Gastrocnemius medialis (tissue), 4 donors: ENCODE measurements at regions not wholly inside any gene's neighbourhood (a gene's known extent, or its start where the extent isn't known, plus 50 kb on each side); places are given as distances from the start of the nearest gene placed in this dataset.

Experiments
- POLR2A ChIP-seq, 2 donors: fragments of 450-650 bp; IDR thresholded peaks; one replicate each; pipeline ENCODE4 v1.6.1; 2017; ENCODE audit warnings: antibody characterized with exemption in 2 of 2, mild to moderate bottlenecking in 2 of 2, moderate library complexity in 2 of 2
- TF ChIP-seq, protein P1 (sequence below), 5 experiments: fragments of 450-650 bp in 3 of 5; fragments of 200-600 bp in 2 of 5; sonication (generic) in 2 of 5; IDR thresholded peaks in 4 of 5; conservative IDR thresholded peaks in 1 of 5; 1 replicate in 4 of 5; 2 replicates in 1 of 5; pipeline ENCODE4 v1.5.1; 2016 to 2019; ENCODE audit warnings: antibody characterized with exemption in 5 of 5, mild to moderate bottlenecking in 3 of 5, moderate library complexity in 3 of 5

DNA sequence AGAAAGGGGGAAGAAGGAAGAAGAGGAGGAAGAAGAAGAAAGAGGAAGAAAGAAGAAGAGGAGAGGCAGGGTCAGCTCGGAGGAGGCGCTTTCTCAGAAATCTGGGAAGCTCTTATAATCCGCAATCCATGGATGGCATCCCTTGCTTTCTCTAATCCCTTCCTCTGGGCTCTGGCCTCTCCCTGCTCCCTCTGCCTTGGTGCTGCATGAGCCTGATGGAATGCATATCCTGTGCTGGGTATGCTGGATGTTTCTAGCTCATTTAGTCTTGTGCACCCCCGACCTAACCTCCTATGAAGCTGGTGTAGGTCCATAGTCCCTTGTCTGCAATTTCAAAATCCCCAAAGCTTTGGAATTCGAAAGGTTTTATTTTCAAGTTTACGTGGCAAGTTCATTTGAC, 94.2 kb upstream of the MYL2 start:
- TF ChIP-seq, protein P1, sequence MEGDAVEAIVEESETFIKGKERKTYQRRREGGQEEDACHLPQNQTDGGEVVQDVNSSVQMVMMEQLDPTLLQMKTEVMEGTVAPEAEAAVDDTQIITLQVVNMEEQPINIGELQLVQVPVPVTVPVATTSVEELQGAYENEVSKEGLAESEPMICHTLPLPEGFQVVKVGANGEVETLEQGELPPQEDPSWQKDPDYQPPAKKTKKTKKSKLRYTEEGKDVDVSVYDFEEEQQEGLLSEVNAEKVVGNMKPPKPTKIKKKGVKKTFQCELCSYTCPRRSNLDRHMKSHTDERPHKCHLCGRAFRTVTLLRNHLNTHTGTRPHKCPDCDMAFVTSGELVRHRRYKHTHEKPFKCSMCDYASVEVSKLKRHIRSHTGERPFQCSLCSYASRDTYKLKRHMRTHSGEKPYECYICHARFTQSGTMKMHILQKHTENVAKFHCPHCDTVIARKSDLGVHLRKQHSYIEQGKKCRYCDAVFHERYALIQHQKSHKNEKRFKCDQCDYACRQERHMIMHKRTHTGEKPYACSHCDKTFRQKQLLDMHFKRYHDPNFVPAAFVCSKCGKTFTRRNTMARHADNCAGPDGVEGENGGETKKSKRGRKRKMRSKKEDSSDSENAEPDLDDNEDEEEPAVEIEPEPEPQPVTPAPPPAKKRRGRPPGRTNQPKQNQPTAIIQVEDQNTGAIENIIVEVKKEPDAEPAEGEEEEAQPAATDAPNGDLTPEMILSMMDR (IDR thresholded peaks at IDR 0.05 in 4 of 5, conservative IDR thresholded peaks at IDR 0.05 in 1 of 5): no peak
- no peak for TF ChIP-seq POLR2A (IDR thresholded peaks at IDR 0.05)
